GM19467 (cell line): ENCODE measurements at regions not wholly inside any gene's neighbourhood (a gene's known extent, or its start where the extent isn't known, plus 50 kb on each side); places are given as distances from the start of the nearest gene placed in this dataset.

Experiments used
- ATAC-seq: cut with Tn5 transposase; IDR thresholded peaks from one replicate; pipeline ENCODE4 v1.9.1; 2021; ENCODE audit warnings: mild to moderate bottlenecking, moderate library complexity; ENCODE audit not compliant: unreplicated experiment

DNA sequence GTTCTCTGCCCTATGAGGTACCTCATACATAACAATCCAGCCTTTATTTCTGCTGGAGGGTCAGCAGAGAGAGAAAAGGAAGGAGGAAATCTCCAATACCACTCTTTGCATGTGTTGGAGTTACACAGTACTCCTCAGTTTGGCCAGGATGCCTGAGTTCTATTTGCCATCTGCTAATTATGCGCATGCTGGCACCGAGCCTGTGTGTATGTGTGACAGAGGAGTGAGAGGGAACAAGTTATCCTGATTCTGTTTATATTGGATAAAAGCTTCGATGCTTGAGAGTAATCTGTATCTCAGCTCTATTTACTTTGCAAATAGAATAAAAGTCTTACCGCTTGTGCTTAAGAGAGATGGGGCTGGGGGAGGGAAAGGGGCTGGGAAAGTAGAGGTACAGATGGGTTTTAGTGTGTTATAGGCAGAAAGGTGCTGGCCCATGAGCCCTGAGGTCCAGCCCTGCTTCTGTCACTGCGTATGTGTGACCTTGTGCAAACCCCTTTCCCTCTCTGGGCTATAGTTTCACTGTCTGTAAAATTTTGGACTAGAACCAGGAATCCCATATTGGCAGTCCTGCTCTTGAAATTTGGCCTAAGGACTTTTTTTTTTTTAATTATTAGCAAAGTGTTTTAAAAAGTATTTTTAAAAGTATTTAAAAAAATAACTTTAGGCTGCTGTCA is 54.5 kb upstream of the PLXNA2 start:
- ATAC-seq = no peak

DNA sequence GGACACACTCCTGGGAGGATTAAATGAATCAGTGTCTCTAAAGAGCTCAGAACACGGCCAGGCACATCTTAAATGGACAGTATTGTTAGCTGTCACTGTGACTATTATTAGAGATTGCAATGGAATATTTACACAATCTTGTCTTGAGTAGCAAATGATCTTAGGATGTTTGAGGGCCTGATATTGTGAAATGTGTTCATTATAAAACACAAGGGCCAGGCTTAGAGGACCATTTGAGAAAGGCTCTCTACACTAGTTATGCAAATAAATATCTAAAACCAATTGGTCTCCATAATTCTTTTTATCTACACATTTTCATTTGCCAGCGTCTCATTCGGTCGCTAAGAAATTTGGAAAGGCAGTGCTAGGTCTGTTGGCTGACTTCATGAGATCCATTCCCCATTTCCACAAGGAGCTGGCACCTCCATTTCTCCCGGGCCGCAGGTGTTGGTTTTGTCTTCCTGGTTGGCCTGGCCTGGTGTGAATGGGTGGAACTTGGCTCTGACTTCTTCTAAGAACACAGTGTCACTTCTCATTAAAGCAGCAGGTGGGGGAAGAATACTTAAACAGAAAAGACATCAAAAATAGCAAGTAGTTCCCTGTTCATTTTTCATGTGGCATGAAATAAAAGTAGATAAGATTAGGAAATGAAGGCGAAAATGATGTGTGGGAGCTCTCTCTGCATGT is 56.0 kb upstream of the PLXNA2 start:
- no peak for ATAC-seq

DNA sequence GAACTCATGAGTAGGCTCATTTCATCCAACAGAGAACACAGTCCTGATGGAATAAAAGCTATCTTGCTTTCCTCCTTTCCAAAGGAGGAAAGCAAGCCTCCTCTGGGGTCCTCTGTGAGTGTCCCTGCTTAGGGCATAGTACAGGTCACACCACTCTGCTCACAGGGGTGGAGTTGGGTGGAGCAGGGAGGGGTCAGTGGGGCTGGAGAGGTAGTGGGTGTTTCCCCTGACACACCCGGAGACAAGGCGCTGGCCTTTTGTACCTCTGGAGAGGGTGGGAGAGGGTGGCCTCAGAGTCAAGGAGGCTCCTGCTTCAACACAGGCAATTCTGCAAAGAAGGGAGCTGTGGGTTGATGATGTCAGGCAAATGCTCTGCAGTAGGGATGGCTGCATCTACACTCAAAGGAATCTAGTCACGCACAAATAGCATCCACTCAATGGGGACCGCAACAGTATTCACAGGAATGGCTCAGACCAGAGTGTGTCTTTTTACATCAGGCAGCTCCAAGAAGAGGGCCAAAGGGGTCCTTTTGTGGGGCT is 58.6 kb upstream of the PLXNA2 start:
- ATAC-seq = no peak

DNA sequence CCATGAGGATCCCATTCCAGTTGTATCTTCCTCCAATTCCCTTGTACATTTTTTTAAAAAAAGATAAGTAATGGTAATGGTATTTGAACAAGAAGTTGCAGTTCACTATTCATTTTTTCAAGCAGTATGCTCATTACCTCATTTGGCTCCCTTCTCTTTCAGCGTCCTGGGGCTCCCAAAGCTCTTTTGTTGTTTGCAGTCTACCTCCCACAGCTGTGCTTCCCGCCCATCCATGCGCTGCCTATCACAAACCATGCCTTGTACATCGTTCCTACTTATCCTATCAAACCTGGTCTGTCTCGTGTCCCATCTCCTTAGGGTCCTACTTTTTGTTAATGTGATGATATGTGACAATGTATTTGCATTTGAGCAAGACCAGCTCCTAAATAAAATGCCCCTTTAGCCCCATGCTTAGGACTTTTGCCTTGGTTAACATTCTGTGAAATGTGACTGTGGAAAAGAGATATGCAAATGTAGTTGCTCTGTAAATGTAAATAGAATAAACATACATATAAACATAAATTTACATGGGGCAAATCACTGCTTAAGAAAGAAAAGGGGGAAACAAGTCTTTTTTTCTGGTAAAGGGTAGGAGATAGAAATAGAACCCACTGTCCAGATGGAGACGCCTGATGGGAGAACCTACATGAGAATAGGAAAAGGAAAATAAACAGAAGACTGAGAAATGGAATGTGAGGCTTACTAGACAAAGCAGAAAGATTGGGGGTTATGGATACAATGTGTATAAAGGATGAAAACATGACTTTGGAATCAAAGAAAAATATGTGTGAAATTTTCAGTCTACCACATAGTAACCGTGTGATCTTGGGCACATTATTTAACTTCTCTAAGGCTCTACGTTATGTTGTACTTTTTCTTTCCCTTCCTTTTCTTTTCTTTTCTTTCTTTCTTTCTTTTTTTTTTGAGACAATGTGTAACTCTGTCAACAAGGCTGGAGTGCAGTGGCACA is 59.8 kb upstream of the PLXNA2 start:
- ATAC-seq = no peak

DNA sequence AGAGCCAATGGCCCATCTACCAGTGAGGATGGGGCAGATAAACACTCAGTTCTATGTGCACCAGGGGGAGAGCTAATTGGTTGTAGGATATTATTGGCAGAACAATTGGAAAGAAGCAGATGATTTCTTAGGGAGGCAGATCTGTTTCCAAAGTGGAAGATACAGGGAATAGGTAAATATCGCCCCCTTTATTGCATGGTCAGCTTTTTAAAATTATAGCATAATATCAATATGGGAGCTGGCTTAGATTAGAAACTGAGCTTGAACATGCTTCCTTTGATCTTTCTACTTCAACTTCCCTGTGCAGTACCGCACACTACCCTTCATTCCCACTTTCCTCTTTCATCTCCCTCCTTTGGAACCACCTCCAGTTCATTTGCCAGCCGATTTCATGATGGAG is 64.0 kb upstream of the PLXNA2 start:
- no peak for ATAC-seq

DNA sequence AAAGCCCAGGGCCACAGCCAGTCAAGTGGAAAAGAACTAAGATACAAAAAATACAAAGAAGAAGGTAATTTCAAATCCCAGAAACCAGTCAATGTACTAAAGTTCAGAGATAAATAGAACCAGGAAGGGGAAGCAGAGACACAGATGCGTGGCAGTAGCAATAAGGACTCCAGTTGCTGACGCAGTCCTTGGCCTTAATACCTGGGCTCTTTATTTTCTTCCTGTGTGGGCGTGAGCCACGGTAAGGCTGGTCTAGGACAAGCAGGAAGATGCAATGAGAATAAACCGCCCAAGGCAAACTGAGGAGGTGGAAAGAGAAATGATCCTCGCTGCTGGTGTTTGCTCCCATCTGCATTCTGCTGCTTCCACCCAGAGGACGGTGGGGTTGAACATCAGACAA is 65.6 kb upstream of the PLXNA2 start:
- no peak for ATAC-seq

DNA sequence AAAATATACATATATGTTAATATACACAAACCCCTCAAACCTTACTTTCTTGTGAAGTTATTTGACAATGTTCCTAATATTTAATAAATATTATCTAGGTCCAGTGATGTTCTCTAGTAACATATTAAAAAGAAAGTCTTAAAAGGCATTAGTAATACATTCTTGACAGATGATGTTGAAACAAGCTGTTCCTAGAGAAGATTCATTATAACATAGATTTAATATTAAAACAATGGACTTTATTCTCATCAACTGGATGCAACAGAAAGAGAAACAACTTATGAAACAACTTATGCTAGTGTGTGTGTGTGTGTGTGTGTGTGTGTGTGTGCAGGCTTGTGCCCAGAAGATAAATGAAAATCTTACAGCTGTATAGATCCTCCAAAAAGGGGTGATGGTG is 68.5 kb upstream of the PLXNA2 start:
- no peak for ATAC-seq

DNA sequence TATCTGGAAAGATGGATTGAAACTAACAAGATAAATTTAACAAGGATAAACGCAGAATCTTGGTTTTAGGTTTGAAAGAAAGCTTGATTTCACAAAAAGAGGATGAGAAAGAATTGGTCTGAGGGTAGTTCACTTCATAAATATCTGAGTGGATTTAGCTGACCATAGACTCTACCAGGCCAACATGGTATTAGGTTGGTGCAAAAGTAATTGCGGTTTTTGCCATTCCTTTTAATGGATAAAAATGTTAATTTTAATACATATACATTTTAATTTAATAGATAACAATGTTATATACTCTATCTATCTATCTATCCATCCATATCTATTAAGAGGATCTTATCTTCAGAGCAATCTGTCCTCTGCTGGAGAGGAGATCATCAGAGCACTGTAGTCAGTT is 70.2 kb upstream of the PLXNA2 start:
- ATAC-seq = no peak

DNA sequence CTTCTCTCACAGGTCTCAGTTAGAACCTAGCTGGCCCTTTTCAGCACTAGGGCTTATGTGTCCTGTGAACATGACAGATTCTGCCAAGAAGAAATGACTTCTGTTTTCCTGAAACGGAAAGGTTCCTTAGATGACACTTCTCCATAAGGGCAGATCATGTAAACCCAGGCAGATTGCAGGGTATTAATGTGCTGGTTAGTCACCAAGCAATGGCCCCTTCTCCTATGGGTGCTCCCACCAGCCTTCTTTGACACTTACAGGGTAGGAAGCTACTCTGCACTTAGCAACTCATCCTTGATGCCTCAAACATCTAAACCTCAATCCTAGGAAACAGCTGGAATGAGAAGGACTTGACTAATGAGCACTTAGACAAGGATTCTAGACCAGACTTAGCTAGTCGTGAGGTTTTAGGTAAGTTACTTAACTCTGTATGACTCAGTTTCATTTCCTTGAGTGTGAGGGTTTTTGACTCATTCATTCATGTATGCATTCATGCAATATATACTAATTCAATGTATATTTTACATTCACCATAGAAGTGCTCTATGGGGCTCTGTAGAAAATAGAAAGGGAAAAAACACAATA is 74.1 kb upstream of the PLXNA2 start:
- ATAC-seq = no peak

DNA sequence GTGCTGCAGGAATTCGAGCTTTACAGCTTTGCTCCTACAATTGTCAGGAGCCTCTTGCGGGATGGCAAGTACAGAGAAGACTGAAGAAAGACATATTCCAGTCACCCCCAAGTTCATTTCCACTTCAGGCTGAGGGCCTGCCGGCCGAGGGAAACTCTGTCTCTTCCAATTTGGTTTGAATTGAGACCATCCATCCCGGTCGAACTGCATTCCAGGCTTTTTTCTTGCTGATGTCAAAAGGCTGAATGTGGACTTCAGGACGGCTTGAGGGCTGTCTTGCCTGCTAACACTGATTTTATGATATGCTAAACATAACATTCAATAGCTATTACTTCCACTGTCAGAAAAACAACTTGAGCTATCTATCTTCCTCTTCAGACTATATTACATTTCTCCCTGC is 79.8 kb upstream of the PLXNA2 start:
- no peak for ATAC-seq

DNA sequence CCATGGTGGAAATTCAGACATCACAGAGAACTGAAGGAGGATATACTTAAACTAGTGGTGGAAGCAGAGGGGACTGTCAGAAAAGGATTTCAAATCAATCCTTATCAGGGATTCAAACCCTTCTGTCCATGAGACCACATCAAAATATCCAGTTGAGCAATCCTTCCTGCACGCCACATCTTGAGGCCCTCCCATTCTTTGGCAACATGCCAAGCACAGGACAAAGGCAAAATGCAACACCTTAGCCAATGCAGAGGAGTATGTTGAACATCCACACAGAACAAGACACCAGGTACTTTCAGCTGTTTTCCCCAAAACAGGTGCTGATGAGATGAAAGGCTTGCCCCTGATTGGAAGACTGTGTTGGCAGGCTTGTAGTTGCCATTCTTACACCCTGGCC is 81.8 kb upstream of the PLXNA2 start:
- no peak for ATAC-seq

DNA sequence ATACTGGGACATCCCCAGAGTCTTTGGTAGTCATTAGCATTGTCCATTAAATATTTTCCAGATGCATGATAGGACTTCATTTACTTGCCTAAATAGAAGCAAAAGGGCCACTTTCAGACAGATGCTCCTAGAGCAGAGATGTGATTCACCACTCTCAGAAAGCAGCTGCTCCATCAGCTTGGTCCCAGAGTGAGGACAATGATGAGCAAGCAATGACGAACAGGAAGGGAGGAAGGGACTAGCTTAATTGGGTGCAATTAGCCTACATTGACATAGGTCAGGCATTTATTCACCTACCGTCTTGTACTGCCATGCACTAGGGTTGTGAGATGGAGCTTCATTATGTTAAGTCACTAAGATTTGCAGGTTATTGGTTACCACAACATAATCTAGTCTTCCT is 85.1 kb upstream of the PLXNA2 start:
- no peak for ATAC-seq

DNA sequence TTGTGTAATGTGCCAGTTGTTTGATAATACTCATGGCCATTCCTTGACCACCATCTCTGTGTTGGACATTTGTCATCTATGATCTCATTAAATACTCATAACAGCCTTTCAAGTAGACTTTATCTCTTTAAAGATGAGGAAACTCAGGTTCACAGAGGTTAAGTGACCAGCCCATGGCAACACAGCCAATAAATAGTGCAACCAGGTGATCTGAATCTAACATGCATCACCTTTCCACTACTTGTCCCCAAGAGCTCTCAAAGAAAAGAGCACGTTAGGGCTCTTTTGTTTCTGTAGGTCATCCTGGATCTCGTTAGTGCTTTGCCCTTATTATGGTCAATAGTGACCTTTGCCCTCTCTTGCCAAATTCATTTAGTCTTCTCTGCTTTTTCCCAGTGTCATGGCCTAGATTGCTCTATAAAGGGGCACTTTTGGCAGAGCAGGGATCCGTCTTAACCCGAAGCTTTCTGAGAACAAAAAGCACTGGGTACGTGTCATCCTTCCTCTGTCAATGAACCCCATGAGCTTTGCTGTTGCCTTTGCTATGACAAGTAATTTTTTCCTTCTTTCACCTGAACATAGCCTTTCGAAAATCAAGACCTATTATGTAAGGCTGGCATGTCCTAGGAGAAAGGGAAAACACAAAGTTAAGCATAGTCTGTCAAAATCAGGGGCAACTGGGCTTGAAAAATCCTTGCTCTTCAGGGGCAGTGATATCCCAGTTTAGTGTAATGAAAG is 88.0 kb upstream of the PLXNA2 start:
- no peak for ATAC-seq

DNA sequence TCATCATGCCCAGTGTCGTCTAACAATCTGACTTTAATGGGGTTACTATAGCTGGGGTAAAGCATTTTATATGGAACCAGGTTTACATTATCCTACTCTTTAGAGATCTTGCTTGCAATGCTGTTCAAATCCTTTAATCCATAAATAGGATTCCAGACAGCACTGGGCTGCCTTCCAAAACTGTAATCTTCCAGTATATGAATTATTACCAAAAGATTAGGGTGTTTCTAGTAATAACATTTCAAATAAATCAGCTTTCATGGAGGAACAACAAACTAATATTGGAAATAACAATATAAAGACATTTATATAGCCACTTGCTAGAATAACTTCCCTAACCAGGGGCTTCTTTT is 88.6 kb upstream of the PLXNA2 start:
- ATAC-seq = no peak

DNA sequence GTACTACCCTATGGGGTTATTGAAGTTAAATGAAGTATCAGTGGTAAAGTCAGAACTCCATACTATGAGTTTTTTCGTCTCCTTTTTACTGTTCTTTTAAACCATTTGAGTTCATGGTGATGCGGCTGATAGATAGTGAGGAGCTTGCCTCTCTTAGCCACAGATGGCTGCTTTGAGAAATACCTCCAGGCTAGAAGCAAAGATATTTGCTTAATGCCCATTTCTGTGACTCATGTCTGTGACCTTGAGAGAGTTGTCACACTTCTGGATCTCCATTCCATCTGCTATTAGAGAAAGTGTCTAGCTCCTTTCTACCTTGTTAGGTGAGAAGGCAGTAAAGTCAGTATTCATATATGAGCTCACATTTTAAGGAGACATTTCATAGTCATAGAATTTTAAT is 89.5 kb upstream of the PLXNA2 start:
- no peak for ATAC-seq

DNA sequence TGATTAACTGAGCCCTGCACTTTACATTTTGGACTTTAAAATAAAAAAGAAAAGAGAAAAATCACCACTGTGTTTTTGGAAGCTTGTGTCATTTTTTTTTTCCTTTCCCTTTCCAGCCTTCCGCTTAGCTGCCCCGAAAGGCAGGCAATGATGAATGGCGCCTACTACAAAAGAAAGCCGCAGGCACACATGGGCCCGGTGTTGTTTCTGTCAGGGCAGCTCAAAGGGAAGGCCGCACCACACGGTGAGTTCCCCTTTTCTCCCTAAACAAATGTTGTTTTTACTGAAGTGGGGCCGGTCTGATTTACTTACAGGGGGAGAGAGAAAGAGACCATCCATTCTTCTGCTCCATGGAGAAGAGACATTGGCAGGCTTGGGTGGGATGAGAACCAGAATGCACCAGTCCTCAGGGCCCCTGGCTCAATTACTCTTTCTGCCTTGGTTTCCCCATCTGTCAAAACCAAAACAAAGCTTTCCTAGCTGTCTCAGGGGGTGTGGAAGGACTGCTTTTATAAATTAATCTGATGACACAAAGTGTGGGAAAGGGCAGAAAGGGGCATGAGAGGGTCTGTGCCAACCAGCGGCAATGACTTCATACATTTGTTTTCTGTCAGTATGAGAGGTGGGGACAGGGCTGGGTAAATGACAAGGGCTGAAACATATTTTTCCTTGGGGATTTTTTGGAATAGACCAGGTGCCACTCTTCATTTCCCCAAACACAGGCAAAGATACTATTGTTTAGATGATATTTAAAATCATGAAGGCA is 91.4 kb upstream of the PLXNA2 start:
- ATAC-seq = no peak

DNA sequence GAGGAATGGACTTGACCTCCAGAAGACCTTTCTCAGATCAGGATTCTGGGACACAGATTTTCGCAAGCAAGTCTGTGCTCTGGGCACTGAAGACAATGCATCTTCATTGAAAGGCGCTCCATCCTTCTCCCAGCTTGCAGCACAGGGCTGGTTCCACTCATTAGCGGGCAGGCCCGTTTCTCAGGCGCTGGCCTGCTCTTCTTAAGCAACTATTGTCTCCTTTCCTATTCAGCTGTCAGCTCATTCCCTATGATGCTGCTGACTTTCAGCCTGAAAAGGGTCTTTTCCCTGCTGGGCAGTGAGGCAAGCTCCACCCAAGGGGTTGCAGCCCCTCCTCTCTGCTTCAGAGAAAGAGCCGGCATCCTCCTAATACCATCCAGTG is 91.9 kb upstream of the PLXNA2 start:
- no peak for ATAC-seq

DNA sequence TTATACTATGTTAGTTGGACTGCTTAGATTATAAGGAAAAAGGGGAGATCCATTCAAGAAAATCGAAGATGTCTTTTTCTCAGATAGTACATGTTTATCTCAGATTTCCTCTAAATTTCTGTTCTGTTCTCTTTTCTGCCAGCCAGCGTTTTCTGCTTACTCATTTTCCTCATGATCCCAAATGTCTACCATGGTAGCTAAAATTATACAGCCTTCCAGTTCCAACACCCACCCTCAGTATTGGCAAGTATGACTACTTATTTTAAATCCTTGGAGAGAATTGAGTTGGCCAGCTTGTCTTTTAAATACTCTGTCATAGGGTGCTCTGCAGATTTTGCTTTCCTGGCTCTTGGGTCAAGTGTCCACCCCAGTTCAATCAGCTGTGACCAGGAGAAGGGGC is 95.7 kb upstream of the PLXNA2 start:
- ATAC-seq = no peak

DNA sequence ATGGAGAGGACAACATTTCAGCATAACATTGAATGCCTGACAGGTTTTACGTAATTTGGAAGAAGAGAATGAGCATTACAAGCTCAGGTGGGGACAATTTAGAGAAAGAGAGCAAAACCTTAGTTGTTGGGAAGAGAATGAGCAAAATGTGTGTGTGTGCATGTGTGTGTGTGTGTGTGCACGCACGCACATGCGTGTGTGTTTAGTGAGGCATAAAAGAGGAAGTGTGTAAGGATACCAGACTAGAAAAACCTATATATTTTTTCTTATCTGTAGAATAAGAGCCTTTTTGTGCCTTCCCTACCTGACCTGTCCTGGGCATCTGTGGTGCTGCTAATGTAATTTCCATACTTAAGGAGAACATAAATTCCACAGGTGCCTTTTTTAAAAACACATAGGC is 99.0 kb upstream of the PLXNA2 start:
- ATAC-seq = no peak
